ENCODE measurements at regions not wholly inside any gene's neighbourhood (a gene's known extent, or its start where the extent isn't known, plus 50 kb on each side); places are given as distances from the start of the nearest gene placed in this dataset.

DNA sequence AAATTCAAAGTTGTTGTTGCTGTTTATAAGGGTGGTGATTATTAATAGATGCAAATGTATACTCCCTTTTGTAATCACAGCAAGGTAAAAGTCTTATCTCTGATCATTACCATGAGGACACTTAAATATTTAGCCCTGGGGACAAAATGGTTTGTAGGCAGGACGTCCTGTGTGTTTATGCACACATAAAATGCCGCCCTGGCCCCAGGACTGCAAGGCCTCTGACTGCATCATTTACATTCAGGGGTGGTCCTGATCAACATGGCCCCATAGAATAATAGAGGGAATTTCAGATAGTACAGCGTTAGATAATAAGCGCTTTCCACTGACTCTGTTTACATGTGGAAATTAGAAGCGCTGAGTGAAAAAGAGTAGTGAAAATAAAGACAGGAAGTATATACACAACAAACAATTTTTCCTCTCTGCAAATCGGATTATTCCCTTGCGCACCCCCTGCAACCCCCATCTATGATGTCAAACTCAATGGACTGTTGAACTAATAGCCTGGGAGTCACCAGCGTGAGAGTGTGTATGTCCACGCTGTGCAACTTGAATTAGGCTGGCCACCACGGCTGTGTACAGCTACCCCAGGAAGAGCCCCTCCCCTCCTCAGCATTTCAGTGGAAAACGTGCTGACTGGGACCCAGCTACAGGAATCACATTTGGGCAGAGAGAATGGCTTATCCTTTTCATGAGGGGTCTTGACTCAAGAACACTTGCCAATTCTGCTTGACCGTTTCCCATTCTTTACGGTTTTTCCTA, 291.5 kb downstream of the SOX11 start:
- TF ChIP-seq, protein P1, sequence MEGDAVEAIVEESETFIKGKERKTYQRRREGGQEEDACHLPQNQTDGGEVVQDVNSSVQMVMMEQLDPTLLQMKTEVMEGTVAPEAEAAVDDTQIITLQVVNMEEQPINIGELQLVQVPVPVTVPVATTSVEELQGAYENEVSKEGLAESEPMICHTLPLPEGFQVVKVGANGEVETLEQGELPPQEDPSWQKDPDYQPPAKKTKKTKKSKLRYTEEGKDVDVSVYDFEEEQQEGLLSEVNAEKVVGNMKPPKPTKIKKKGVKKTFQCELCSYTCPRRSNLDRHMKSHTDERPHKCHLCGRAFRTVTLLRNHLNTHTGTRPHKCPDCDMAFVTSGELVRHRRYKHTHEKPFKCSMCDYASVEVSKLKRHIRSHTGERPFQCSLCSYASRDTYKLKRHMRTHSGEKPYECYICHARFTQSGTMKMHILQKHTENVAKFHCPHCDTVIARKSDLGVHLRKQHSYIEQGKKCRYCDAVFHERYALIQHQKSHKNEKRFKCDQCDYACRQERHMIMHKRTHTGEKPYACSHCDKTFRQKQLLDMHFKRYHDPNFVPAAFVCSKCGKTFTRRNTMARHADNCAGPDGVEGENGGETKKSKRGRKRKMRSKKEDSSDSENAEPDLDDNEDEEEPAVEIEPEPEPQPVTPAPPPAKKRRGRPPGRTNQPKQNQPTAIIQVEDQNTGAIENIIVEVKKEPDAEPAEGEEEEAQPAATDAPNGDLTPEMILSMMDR (IDR thresholded peaks at IDR 0.05; ENCODE audit: insufficient read depth, low read depth, low read length, missing control alignments), result no peak
- no peak for DNase-seq (ENCODE audit: low read depth)
- H3K4me3 ChIP-seq (ENCODE audit: low read length), result no peak overlapping the region

DNA sequence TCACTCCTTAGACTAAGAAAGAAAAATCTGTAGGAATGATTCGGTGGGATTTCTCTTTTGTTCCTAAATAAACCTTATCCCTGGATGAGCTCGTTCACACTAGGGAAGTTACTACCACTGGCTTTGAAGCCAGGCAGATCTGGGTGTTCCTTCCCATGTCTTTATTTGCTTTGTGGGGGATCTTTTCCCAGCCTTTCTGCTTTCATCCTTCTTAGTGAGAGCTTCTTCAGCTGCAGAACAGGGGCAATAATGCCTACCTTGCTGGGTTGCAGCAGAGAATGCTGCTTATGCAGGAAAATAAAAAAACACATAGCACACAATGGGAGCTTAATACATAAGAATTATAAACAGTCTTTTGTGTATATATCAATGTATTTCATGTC, 292.1 kb downstream of the SOX11 start:
- DNase-seq (ENCODE audit: low read depth), result no peak
- TF ChIP-seq, protein P1 (IDR thresholded peaks at IDR 0.05; ENCODE audit: insufficient read depth, low read depth, low read length, missing control alignments), result no peak
- H3K4me3 ChIP-seq (ENCODE audit: low read length), result no peak overlapping the region

DNA sequence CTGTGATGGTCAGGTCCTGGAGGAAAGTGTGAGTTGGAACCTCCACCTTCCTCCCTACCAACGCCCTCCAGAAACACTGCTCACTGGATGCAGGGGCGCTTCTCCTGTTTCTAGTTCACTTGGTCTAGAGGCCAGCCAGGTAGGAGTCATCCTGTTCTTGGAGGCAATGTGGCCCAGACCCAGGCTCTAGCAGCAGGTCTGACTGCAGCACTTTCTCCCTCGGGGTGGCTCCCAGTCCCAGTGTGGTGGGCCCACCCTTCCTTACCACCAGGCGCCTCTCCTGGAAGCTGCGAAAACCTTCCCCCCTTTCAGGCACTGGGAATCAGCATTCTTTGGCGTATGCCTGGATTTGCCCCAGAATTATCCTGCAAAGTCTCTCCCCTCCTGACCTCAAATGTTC, 292.8 kb downstream of the SOX11 start:
- DNase-seq (ENCODE audit: low read depth), result no peak
- TF ChIP-seq, protein P1 (IDR thresholded peaks at IDR 0.05; ENCODE audit: insufficient read depth, low read depth, low read length, missing control alignments), result no peak
- H3K4me3 ChIP-seq (ENCODE audit: low read length), result no peak overlapping the region

DNA sequence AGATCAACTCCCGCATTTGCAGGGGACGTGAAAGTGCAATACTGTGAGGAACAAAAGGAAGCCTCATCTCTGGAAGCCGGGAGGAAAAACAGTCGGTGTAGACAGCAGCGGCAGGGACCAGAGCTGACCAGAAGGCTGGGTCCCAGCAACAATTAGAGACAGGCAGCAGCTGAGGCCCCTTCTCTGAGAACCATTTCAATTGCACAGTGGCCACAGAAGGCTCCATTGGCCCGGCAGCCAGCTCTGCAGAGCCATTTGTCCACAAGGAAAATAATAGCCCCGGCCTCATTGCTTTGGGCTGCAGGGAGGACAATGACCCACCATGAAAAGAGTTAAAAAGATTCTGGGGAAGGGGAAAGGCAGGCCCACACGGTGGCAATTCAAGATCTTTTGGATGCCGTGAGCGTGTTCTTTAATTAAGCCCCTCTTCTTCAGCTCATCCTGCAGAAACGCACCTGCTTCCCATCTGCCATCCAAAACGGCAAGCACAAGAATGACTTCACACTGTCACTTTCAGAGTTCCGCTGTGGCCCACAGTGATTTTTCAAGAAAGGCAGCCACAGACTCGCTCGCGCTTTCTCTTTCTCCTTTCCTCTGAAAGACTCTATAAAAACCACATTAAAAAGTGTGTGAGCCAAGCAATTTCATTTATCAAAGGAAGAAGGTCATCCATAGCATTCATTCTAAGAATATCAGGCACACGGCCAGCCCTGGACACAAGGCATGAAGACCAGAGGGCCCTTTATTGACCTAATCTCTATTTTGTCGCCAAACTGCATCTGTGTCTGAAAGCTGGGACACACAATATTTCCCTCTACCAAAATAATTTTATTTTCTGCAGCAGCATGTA, 293.6 kb downstream of the SOX11 start:
- TF ChIP-seq, protein P1 (IDR thresholded peaks at IDR 0.05; ENCODE audit: insufficient read depth, low read depth, low read length, missing control alignments), result no peak
- no peak overlapping the region for H3K4me3 ChIP-seq (ENCODE audit: low read length)
- DNase-seq (ENCODE audit: low read depth), result no peak

DNA sequence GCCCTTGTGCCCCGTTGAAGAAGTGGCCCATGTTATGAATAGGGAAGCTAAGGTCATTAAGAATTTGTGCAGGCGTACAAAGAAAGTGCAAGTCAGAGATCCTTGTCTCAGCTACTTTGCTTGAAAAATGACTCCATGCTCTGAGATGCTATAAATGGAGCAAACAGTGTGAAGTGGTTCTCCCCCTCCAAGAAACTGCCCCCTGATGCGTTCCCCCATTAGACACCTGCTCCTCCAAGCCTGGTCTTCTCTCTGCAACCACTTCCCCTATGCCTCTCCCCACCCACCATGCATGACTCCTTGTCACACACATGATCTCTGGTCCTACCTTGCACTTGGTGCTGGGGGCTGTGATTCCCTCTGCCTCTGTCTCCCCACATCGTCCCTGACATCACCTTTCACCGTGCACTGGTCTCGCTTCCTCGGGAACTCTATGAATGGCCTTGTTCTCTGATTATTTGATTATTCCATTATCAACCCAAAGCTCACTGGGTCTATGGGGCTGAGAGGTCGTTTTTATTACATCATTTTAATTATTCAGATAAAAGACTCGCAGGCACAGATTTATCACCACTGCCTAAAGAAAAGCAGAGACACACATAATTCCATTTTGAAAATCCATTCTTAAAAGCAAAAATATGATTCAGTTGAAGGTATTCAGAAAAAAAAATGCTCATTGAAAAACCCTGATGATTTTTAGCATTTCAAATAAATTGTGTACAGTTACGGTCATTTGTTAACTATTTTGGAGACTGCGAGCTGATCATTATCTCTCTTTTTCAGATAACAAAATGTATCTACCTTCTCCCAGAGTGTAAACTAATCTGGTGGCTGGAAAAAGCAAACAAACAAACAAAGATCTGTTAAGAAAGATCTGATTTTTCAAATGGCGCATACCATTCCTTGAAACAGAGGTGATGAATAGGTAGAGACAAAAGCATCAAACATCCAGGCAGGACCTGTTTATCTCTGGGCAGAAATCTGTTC, 294.9 kb downstream of the SOX11 start:
- no peak overlapping the region for H3K4me3 ChIP-seq (ENCODE audit: low read length)
- TF ChIP-seq, protein P1 (IDR thresholded peaks at IDR 0.05; ENCODE audit: insufficient read depth, low read depth, low read length, missing control alignments), result no peak

DNA sequence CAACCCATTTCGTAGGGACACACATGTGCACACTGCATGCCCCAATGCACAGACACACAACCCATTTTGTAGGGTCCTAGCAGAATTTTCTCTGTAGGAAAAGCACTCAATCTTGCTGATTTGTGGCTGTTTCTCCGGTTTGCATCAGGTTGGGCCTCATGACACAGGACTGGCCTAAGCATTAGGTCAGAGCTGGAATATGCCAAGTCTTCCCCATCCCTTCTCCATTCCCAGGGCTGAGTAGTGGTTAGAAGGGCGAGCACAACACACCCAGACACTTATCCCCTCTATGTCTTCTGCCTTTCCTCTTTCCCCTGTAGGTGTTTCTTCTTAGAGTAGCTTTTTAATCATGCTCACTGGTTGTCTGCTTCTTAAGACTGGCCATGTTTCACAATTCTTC, 295.9 kb downstream of the SOX11 start:
- no peak overlapping the region for H3K4me3 ChIP-seq (ENCODE audit: low read length)
- TF ChIP-seq, protein P1 (IDR thresholded peaks at IDR 0.05; ENCODE audit: insufficient read depth, low read depth, low read length, missing control alignments), result no peak
- DNase-seq (ENCODE audit: low read depth), result no peak

More for the DNA sequence above, 294.9 kb downstream of the SOX11 start:
- DNase-seq (ENCODE audit: low read depth), result no peak
